Transverse colon (tissue), 3 donors: ENCODE measurements at regions not wholly inside any gene's neighbourhood (a gene's known extent, or its start where the extent isn't known, plus 50 kb on each side); places are given as distances from the start of the nearest gene placed in this dataset.

Experiments
- POLR2A ChIP-seq: fragments of 450-650 bp; IDR thresholded peaks from one replicate; pipeline ENCODE4 v1.6.1; 2016; ENCODE audit warnings: antibody characterized with exemption, mild to moderate bottlenecking, moderate library complexity
- TF ChIP-seq, protein P1 (sequence below), 5 experiments: fragments of 200-600 bp in 3 of 5; fragments of 450-650 bp in 2 of 5; sonication (generic) in 3 of 5; IDR thresholded peaks; 1 replicate in 2 of 5; 2 replicates in 3 of 5; pipeline ENCODE4 v1.5.1; 2016 to 2017; ENCODE audit warnings: antibody characterized with exemption in 5 of 5, inconsistent platforms in 3 of 5, mild to moderate bottlenecking in 2 of 5, moderate library complexity in 1 of 5

GRCh38 chr4:14641871-14642270 lies 360.4 kb upstream of the CPEB2 start:
- TF ChIP-seq, protein P1, sequence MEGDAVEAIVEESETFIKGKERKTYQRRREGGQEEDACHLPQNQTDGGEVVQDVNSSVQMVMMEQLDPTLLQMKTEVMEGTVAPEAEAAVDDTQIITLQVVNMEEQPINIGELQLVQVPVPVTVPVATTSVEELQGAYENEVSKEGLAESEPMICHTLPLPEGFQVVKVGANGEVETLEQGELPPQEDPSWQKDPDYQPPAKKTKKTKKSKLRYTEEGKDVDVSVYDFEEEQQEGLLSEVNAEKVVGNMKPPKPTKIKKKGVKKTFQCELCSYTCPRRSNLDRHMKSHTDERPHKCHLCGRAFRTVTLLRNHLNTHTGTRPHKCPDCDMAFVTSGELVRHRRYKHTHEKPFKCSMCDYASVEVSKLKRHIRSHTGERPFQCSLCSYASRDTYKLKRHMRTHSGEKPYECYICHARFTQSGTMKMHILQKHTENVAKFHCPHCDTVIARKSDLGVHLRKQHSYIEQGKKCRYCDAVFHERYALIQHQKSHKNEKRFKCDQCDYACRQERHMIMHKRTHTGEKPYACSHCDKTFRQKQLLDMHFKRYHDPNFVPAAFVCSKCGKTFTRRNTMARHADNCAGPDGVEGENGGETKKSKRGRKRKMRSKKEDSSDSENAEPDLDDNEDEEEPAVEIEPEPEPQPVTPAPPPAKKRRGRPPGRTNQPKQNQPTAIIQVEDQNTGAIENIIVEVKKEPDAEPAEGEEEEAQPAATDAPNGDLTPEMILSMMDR (IDR thresholded peaks at IDR 0.05) = no peak
- TF ChIP-seq POLR2A = no peak
